OCI-LY1 (cell line): ENCODE measurements at regions not wholly inside any gene's neighbourhood (a gene's known extent, or its start where the extent isn't known, plus 50 kb on each side); places are given as distances from the start of the nearest gene placed in this dataset.

Experiments used
- EZH2 ChIP-seq: fragments of 200-600 bp; sonication (generic), shearing (Covaris generic); IDR thresholded peaks from 2 replicates; pipeline ENCODE4 v1.8.0; 2017; ENCODE audit warnings: borderline replicate concordance, mixed run types, mild to moderate bottlenecking, antibody characterized with exemption, low read length, moderate library complexity, mixed read lengths
- TF ChIP-seq, protein P1 (sequence below): fragments of 200-600 bp; sonication (generic), shearing (Covaris generic); IDR thresholded peaks from 2 replicates; pipeline ENCODE4 v1.5.1; 2017; ENCODE audit warnings: mild to moderate bottlenecking, antibody characterized with exemption, low read length, moderate library complexity, mixed read lengths

DNA sequence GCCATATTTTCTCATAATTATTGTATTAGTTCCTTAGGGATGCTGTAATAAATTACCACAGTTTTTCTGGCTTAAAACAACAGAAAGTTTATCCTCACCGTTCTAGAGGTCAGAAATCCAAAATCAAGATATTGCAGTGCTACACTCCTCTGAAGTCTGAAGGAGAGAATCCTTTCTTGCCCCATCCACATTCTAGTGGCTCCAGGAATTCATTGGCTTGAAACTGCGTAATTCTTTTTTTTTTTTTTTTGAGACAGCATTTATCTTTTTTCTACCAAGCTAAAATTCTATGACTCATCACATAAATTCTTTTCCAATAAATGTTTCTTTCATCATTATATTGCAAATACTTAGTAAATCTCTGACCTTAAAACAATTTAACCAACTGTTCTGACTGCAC, 451.0 kb upstream of the RGS18 start:
- TF ChIP-seq, protein P1, sequence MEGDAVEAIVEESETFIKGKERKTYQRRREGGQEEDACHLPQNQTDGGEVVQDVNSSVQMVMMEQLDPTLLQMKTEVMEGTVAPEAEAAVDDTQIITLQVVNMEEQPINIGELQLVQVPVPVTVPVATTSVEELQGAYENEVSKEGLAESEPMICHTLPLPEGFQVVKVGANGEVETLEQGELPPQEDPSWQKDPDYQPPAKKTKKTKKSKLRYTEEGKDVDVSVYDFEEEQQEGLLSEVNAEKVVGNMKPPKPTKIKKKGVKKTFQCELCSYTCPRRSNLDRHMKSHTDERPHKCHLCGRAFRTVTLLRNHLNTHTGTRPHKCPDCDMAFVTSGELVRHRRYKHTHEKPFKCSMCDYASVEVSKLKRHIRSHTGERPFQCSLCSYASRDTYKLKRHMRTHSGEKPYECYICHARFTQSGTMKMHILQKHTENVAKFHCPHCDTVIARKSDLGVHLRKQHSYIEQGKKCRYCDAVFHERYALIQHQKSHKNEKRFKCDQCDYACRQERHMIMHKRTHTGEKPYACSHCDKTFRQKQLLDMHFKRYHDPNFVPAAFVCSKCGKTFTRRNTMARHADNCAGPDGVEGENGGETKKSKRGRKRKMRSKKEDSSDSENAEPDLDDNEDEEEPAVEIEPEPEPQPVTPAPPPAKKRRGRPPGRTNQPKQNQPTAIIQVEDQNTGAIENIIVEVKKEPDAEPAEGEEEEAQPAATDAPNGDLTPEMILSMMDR: no peak
- TF ChIP-seq EZH2: no peak
